SJSA1 (cell line): ENCODE measurements at regions not wholly inside any gene's neighbourhood (a gene's known extent, or its start where the extent isn't known, plus 50 kb on each side); places are given as distances from the start of the nearest gene placed in this dataset.

Source experiments
- DNase-seq, 2 experiments: peaks; one replicate each; pipeline ENCODE4 v3.0.0-alpha.2; 2015 to 2020; ENCODE audit warnings: low spot score in 2 of 2, low read depth in 1 of 2
- H3K27ac ChIP-seq: fragments of 250-450 bp; sonication (Bioruptor Pico); 2 replicates; pipeline ENCODE4 v1.5.1; 2020; ENCODE audit warnings: mild to moderate bottlenecking, moderate library complexity
- H3K27me3 ChIP-seq: fragments of 250-450 bp; sonication (Bioruptor Pico); replicated peaks from 2 replicates; pipeline ENCODE4 v1.5.1; 2020; ENCODE audit warnings: mild to moderate bottlenecking, moderate library complexity
- H3K36me3 ChIP-seq: fragments of 250-450 bp; sonication (Bioruptor Pico); 2 replicates; pipeline ENCODE4 v1.5.1; 2020; ENCODE audit warnings: mild to moderate bottlenecking
- H3K4me1 ChIP-seq: fragments of 250-450 bp; sonication (Bioruptor Pico); replicated peaks from 2 replicates; pipeline ENCODE4 v1.6.1; 2021; ENCODE audit warnings: mild to moderate bottlenecking
- H3K4me3 ChIP-seq: fragments of 250-450 bp; sonication (Bioruptor Pico); 2 replicates; pipeline ENCODE4 v1.5.1; 2020; ENCODE audit warnings: mild to moderate bottlenecking
- H3K9me3 ChIP-seq: fragments of 250-450 bp; sonication (Bioruptor Pico); replicated peaks from 2 replicates; pipeline ENCODE4 v1.5.1; 2020; ENCODE audit warnings: mild to moderate bottlenecking

DNA sequence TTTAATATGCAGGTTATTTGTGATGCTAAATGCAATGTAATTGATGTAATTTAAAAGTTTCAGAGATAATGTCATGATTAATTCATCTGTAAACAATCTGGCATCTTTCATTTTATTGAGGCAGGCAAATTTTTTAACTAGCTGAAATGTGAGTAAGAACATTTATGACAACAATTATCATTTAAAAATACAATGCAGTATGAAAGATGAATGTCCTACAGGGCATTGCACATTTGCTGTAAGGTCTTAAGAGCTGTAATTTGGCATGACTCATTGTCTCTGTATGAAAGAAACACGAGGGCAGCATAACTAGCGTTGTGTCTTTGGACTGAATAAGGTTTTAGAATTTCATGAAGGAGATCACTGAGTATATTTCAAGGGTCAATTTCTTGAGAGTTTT is 642.8 kb downstream of the PLA2G4A start:
- DNase-seq = no peak
- H3K27ac ChIP-seq = no peak overlapping the region

DNA sequence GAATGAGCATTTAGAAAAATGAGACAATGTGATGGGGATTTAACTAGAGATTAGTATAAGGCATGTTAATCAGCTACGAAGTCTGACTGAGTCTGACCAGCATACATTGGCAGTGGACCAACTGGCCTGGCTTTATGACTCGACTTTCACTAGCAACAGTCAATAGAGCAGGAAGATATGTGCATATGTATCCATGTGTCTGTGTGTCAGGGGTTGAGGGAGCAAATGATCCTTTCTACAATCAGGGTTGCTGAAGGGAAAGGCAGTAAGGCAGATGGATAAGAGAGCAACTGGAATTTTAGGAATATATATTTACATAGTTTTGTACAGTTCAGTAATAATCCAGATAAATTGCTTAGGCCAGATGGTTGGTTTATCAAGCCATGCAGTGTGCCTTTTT is 645.6 kb downstream of the PLA2G4A start:
- H3K4me3 ChIP-seq = no peak overlapping the region
- no peaks in the 10 kb centered on the region for H3K27me3 ChIP-seq
- H3K27ac ChIP-seq = no peak overlapping the region
- H3K9me3 ChIP-seq = no peaks in the 10 kb centered on the region
- no peaks in the 10 kb centered on the region for H3K36me3 ChIP-seq
- no peak for DNase-seq
- H3K4me1 ChIP-seq = no peaks in the 10 kb centered on the region

More for the DNA sequence above, 642.8 kb downstream of the PLA2G4A start:
- H3K4me1 ChIP-seq = no peaks in the 10 kb centered on the region
- H3K27me3 ChIP-seq = no peaks in the 10 kb centered on the region
- H3K36me3 ChIP-seq = no peaks in the 10 kb centered on the region
- no peak overlapping the region for H3K4me3 ChIP-seq
- no peaks in the 10 kb centered on the region for H3K9me3 ChIP-seq

DNA sequence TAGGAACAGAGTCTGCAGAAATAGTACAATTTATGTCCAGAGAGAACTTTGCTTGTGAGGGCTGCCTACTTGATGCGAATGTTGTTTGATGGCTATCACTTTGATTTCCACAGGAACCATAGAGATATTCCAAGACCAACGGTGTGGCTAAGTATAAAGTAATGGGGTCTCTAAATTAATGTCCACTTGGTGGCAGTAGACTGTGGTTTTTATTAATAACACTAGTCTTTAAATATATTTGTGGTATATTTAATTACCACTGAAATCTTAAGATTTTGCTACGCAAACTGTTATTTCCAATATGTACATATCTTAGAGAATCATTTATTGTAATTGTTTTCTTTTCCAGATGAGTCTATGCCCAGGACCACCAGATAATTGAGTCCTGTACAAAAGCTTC is 647.9 kb downstream of the PLA2G4A start:
- Histone ChIP-seq H3K4me3 (no peak overlapping the region), H3K27me3 (no peaks in the 10 kb centered on the region), H3K4me1 (no peaks in the 10 kb centered on the region), H3K36me3 (no peaks in the 10 kb centered on the region), H3K9me3 (no peaks in the 10 kb centered on the region), H3K27ac (no peak overlapping the region)
- DNase-seq = no peak

DNA sequence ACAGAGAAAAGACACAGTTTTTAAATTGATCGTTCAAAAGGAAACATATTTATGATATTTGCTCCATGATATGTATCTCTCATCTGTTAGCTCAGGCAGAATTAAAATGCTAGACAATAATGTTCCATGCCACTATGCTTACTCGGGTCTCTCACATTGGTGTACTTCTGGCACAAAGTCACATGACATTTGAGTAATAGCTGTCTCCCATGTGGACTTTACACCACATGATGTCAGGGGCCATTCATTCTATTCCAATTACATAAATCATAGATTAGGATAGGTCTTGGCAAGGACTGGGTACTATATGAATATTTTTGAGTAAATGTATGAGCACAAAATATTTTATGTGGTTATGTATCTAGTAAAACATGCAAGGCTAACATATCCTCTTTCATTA is 648.4 kb downstream of the PLA2G4A start:
- Histone ChIP-seq H3K27me3 (no peaks in the 10 kb centered on the region), H3K4me3 (no peak overlapping the region), H3K27ac (no peak overlapping the region), H3K4me1 (no peaks in the 10 kb centered on the region), H3K9me3 (no peaks in the 10 kb centered on the region), H3K36me3 (no peaks in the 10 kb centered on the region)
- DNase-seq = no peak

DNA sequence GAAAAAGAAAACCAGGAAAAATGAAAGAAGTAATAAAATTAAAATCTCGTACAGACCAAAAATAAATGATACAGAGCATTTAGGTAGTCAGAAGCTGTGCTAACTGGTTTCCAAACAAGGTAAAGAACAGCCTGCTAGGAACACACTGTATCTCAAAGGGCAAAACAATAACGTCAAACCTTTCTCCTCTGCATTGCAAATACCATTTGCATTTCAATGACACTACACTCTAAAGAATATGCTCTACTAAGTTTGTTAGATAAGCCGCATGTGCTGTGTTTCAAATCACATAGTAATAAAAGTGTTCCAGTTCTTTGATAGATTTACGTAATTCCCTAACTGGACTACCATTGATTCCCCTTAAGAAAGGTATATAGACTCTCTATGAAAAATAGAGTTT is 648.8 kb downstream of the PLA2G4A start:
- Histone ChIP-seq H3K4me1 (no peaks in the 10 kb centered on the region), H3K4me3 (no peak overlapping the region), H3K27me3 (no peaks in the 10 kb centered on the region), H3K27ac (no peak overlapping the region), H3K36me3 (no peaks in the 10 kb centered on the region), H3K9me3 (no peaks in the 10 kb centered on the region)
- no peak for DNase-seq

DNA sequence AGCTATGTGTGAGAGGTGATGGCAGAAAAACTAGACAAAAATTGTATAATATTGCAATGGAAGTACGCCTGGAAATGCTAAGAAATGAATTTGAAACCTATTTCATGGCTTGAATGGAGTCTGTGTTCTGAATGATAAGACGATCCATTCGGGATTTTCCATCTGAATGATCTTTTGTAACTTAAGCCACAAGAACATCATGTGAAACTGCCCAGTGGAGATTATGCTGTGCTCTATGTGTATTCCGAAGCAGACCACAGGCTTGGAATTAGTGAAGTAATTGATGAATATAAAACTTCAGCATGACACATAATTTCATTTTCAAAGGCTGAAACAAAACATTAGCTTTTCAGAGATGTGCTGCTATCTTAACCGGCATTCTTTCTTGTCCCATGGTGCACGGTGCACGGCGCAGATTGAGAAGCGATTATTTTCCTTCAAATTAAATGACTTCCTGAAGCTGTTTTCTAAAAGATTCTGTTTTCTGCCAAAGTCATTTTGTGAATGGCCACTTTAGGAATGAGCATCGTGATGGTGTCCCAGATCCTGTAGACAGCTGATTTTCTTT is 652.9 kb downstream of the PLA2G4A start:
- Histone ChIP-seq H3K4me1 (no peaks in the 10 kb centered on the region), H3K27me3 (no peaks in the 10 kb centered on the region), H3K36me3 (no peaks in the 10 kb centered on the region), H3K27ac (no peak overlapping the region), H3K4me3 (no peak overlapping the region), H3K9me3 (no peaks in the 10 kb centered on the region; the same call in 1 of the 2 replicates)
- no peak for DNase-seq

DNA sequence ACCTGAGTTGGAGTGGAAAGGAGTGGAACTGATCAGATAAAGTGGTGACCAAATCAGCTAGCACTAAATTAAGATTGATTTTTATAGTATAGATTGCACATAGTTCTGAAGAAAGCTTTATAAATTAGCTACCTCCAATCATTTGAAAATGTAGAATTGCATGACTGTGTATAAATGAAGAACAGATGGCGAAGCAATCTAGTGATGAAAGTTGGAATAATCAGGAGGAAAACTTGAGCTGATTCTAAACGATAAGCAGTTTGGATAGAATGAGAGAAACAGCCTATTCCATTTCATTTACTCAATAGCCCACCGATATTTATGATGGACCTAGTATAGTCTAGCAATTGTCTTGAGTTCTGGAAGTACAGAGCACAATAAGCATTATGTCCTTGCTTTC is 661.5 kb downstream of the PLA2G4A start:
- no peak for DNase-seq
- H3K4me1 ChIP-seq = no peaks in the 10 kb centered on the region

DNA sequence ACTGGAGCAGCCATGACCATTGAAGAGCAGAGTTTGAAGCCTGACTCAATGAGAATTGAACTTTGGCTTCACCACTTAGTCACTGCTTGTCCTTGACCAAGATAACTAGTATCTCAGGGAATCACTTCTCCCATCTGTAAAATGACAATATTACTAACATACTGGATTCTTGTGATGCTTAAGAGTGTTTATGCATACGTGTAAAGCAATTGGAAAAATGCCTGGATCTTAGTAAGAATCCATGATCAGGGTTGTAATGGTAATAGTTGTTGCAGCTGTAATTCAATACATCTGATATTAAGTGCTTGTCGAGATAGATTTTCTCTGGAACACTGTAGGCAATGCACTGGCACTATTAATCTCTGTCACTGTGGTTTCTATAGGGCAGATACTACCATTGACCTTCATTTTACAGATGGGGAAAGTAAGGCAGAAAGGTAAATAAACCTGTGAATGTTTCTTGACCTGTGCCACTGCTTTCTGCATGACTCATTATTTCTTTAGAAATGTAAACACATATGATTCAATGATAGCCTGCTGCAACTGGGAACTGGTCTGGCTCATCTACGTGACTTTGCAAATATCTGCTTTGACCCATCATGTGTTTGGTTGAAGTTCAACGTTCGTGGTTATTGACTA is 662.5 kb downstream of the PLA2G4A start:
- Histone ChIP-seq H3K36me3 (no peaks in the 10 kb centered on the region), H3K27me3 (no peaks in the 10 kb centered on the region), H3K4me1 (no peaks in the 10 kb centered on the region), H3K9me3 (no peaks in the 10 kb centered on the region), H3K27ac (no peak overlapping the region), H3K4me3 (no peak overlapping the region)
- no peak for DNase-seq

More for the DNA sequence above, 661.5 kb downstream of the PLA2G4A start:
- no peaks in the 10 kb centered on the region for H3K9me3 ChIP-seq
- H3K27me3 ChIP-seq = no peaks in the 10 kb centered on the region
- no peaks in the 10 kb centered on the region for H3K36me3 ChIP-seq
- no peak overlapping the region for H3K4me3 ChIP-seq
- H3K27ac ChIP-seq = no peak overlapping the region

DNA sequence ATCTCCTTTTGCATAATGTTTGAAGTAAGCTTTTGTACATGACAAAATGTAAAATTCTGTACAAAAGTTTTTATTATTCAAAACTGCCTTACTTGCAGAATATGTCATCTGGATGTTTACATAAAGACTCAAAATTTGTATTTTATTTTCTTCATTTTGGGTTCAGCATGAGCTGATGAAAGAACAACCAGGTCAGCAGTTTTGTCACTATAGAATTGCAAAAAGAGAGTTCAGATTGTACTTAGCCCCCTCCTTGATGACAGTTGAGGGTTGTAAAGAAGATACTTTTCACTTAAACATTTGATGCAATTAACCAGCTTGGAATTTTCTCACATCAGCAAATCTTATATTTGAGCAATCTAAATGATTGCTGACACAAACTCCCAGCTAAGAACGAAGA is 669.3 kb downstream of the PLA2G4A start:
- H3K4me1 ChIP-seq = no peaks in the 10 kb centered on the region
- H3K27me3 ChIP-seq = no peaks in the 10 kb centered on the region
- no peak for DNase-seq
- no peak overlapping the region for H3K4me3 ChIP-seq
- H3K36me3 ChIP-seq = no peaks in the 10 kb centered on the region
- no peak overlapping the region for H3K27ac ChIP-seq
- H3K9me3 ChIP-seq = no peaks in the 10 kb centered on the region

DNA sequence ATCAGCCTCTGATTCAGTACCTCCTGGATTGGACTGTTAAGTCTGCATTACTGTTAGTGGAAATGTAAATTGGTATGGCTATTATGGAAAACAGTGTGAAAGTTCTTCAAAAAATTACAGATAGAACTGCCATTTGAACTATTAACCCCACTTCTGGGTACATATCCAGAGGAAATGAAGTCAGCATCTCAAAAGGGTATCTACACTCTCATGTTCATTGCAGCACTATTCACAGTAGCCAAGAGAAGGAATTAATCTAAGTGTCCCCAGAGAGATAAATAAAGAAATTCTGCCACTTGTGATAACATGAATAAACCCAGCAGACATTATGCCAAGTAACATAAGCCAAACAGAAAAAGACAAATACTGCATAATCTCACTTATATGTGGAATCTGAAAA is 676.0 kb downstream of the PLA2G4A start:
- H3K4me1 ChIP-seq = no peaks in the 10 kb centered on the region

DNA sequence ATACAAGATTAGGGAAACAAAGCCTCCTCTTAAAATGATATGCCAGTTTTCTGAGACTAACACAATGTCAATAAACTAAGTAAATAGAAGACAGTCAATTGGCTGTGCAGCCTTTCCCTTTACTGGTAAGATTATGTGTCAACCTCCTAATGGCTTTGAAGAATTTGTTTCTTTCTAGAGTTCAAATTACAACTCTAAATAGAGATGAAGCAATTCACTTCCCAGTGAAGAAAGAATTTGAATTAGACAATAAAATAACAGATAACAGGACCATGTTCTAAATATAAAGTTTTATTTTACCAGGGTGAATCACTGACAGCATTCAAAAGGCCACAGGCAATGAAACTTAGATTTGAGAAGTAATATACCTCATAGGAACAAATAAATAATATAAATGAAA is 680.3 kb downstream of the PLA2G4A start:
- no peak for DNase-seq
- Histone ChIP-seq H3K36me3 (no peaks in the 10 kb centered on the region), H3K27ac (no peak overlapping the region), H3K4me3 (no peak overlapping the region), H3K9me3 (peaks cover 3% of the 10 kb centered on the region; the same call in 1 of the 2 replicates), H3K4me1 (no peaks in the 10 kb centered on the region), H3K27me3 (no peaks in the 10 kb centered on the region)

More for the DNA sequence above, 676.0 kb downstream of the PLA2G4A start:
- no peaks in the 10 kb centered on the region for H3K27me3 ChIP-seq
- H3K36me3 ChIP-seq = no peaks in the 10 kb centered on the region
- no peak overlapping the region for H3K27ac ChIP-seq
- DNase-seq = no peak
- H3K4me3 ChIP-seq = no peak overlapping the region
- 0 out of 2 replicates have a peak, but pooled peaks cover 2% of the 10 kb centered on the region for H3K9me3 ChIP-seq

DNA sequence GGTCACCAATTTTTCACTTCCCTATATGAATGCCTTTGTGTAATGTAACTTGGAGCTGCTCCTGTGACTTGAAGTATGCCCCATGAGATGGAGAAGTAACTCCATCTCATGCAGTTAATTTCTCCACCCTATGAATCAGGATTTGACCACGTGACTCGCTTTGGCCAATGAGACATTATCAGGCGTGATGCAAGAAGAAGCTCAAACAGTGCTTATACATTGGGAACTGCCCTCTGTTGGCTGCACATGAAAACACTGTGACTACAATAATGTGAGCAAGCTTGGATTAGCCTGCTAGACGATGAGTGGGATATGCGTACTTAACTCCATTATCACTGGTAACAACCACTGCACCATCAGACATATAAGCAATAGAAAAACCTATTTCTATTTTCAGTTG is 684.4 kb downstream of the PLA2G4A start:
- Histone ChIP-seq H3K4me1 (no peaks in the 10 kb centered on the region), H3K36me3 (no peaks in the 10 kb centered on the region), H3K9me3 (peaks cover 6% of the 10 kb centered on the region), H3K27me3 (no peaks in the 10 kb centered on the region), H3K27ac (no peak overlapping the region), H3K4me3 (no peak overlapping the region)
- no peak for DNase-seq

DNA sequence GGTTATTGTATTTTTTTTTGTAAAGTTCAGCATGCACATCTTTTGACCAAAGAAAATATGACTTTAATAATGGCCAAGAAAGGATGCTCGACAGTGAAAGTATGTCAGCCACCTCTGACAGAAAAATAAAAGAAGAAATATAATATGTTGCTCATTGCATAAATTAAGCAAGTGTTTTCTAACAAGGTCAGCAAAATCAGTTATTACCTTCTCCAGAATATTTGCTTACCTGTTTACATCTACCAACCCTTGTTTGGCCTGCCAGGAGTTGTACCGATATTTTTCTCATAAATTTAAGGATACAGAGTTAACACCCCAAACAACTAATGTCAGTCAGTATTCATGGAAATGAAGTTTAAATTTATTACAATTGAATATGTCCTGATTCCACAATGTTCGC is 685.4 kb downstream of the PLA2G4A start:
- peaks cover 6% of the 10 kb centered on the region for H3K9me3 ChIP-seq
- H3K4me1 ChIP-seq = no peaks in the 10 kb centered on the region
- no peaks in the 10 kb centered on the region for H3K36me3 ChIP-seq
- no peak overlapping the region for H3K4me3 ChIP-seq
- no peaks in the 10 kb centered on the region for H3K27me3 ChIP-seq
- H3K27ac ChIP-seq = no peak overlapping the region
- DNase-seq = no peak

DNA sequence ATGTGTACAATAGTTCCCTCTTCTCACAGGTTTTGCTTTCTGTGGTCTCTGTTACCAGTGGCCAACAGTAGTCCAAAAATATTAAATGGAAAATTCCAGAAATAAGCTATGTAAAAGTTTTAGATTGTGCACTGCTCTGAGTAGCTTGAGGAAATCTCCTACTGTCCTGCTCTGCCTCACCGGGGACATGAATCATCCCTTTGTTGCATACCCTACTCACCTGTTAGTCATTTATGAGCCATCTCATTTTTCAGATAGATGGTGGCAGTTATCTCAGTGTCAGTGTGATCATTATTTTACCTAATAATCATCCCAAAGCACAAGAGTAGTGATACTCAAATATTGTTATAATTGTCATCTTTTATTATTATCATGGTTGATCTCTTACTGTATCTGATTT is 688.1 kb downstream of the PLA2G4A start:
- Histone ChIP-seq H3K27me3 (no peaks in the 10 kb centered on the region), H3K36me3 (no peaks in the 10 kb centered on the region), H3K9me3 (peaks cover 3% of the 10 kb centered on the region), H3K27ac (no peak overlapping the region), H3K4me3 (no peak overlapping the region), H3K4me1 (no peaks in the 10 kb centered on the region)
- DNase-seq = no peak

DNA sequence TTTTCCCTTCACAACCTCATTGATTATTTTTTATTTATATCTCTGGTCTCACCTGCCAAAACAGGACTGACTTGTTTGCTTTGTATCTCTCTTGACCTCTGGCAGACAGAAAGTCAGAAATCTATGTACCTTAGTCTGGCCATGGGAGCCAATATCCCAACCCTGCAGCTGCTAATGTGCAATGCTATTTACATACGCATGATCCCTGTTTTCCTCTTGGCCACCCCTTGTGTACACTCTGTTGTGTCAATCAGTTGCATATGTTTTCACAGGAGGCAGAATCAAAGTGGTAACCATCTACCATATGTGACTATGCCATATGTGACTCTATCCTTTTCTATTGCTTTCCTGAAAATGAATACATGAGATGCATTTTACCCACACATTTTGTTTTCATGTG is 688.8 kb downstream of the PLA2G4A start:
- Histone ChIP-seq H3K4me1 (no peaks in the 10 kb centered on the region), H3K27me3 (no peaks in the 10 kb centered on the region), H3K27ac (no peak overlapping the region), H3K9me3 (peaks cover 3% of the 10 kb centered on the region), H3K36me3 (no peaks in the 10 kb centered on the region), H3K4me3 (no peak overlapping the region)
- no peak for DNase-seq
